Adrenal gland (tissue), 5 donors: ENCODE measurements at regions not wholly inside any gene's neighbourhood (a gene's known extent, or its start where the extent isn't known, plus 50 kb on each side); places are given as distances from the start of the nearest gene placed in this dataset.

Source experiments
- CTCF ChIP-seq, 6 experiments: fragments of 450-650 bp in 4 of 6; fragments of 200-600 bp in 2 of 6; sonication (generic) in 1 of 6; IDR thresholded peaks; 1 replicate in 5 of 6; 2 replicates in 1 of 6; pipeline versions ENCODE4 v1.5.1 to v1.8.0; 2016 to 2021; ENCODE audit warnings: antibody characterized with exemption in 6 of 6, mild to moderate bottlenecking in 2 of 6, moderate library complexity in 1 of 6
- POLR2A ChIP-seq, 2 donors: fragments of 450-650 bp; IDR thresholded peaks; one replicate each; pipeline ENCODE4 v1.6.1; 2017; ENCODE audit warnings: antibody characterized with exemption in 2 of 2, mild to moderate bottlenecking in 2 of 2, moderate library complexity in 1 of 2
- donor health status: DM: no; HTN: no; CAD: no.

GRCh38 chr15:20355256-20355868 is 186.2 kb downstream of the GOLGA6L6 start:
- TF ChIP-seq CTCF (IDR thresholded peaks at IDR 0.05) (no peak), POLR2A (IDR thresholded peaks at IDR 0.05) (no peak)
